ENCODE measurements at regions not wholly inside any gene's neighbourhood (a gene's known extent, or its start where the extent isn't known, plus 50 kb on each side); places are given as distances from the start of the nearest gene placed in this dataset.
"Not testable (repeated sequence)": the region's sequence is repeated elsewhere in the genome, so short reads cannot be mapped to it uniquely, and the experiment has no call there.

GRCh38 chr13:80070024-80070703, 270.8 kb downstream of the SPRY2 start:
- no peak for DNase-seq

DNA sequence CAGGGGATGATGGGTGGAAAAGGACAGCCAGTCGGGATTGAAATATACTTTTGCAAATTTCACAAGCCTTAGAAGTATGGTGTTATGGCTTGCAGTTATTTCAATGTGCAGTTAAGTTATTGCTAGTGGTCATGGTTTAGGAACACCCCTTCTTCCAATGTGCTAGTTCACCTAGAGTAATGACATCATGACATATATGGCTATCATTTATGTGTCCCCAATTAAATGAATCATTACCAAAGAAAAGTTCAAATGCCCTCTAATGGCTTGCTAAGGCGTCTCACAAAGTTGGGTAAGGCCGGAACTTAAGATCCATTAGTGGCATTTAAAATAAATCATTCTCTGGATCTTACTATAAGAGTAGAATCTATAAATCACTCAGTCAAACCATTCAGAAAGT, 271.6 kb downstream of the SPRY2 start:
- DNase-seq = no peak

DNA sequence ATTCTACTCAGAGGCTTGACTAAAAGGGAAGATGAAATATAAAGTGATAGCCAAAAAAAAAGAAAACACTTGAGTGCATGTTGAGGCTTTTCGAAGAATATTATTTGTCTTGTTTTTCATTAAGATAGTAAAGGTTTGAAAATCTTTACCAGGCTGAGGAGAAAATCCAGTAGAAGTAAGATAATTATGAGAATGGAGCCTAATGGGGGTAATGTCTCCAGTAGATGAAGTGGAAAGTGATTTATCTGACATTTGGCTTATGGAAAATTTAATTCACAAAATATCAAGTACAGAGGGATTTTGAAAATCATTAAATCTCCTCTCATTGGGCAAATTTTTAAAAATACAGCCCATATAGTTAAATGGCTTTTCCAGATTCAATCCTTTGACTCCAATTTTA, 274.9 kb downstream of the SPRY2 start:
- DNase-seq = no peak

DNA sequence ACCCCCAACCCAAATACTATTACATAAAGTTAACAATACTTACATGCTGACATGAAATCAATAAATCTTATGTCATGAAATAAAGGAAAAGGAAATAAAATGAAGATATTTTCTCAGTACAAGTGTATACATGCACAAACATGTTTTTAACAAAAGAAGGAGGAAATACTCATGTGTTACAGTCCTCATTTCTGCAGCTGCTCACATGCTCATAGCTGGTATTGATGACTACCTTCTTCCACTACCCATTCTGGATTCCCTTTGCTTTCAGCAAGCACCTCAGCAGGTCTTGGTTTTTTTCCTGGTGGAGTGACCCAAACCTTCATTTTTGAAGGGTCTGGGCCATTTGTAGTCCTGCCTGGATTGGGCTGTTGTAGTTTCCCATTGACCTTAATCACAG, 278.5 kb downstream of the SPRY2 start:
- DNase-seq = not testable (repeated sequence)

GRCh38 chr13:80059789-80060188, 281.1 kb downstream of the SPRY2 start:
- no peak for DNase-seq

DNA sequence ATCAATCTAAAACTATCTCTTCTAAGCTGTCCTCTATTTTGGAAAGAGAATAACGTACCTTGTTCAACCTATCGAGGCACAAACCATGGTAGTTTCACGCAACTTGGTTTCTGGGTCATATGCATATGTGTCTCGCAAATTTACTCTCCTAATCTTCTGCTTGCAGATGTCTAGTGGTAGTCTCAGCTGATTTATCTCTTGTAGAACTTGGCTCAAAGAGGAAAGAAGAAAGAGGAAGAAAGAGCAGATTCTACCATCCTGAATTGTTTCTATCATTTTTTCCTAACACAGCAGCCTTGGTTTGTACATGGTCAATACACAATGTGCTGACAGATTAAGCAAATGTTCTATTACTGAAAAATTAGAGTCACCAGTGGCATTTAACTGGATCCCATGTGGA, 282.3 kb downstream of the SPRY2 start:
- no peak for DNase-seq

- DNase-seq = no peak
Observed at GRCh38 chr13:80055847-80056246, 285.1 kb downstream of the SPRY2 start.

GRCh38 chr13:80054806-80055205, 286.1 kb downstream of the SPRY2 start:
- no peak for DNase-seq

GRCh38 chr13:80052286-80052685, 288.6 kb downstream of the SPRY2 start:
- DNase-seq = no peak

- no peak for DNase-seq
Observed at GRCh38 chr13:80050252-80050651, 290.7 kb downstream of the SPRY2 start.

DNA sequence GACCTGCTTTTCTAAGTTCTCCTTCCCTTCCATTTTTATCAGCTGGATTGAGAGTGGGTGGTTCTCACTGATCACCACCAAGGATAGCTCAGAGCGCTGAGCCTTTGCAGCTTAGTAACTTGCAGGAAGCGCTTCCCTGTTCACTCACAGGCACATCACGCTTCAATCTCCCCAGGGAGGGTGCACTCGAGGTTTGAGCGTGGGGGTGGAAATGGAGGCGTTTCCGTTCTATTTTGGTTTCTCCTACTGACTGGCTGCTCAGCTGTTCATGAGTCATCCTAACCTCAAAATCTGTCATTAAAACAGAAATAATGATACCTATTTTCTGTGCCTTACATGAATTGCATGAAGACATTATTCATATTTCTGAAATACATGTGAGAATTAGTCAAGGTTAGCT, 292.1 kb downstream of the SPRY2 start:
- DNase-seq = no peak

GRCh38 chr13:80048030-80048429, 292.9 kb downstream of the SPRY2 start:
- no peak for DNase-seq

DNA sequence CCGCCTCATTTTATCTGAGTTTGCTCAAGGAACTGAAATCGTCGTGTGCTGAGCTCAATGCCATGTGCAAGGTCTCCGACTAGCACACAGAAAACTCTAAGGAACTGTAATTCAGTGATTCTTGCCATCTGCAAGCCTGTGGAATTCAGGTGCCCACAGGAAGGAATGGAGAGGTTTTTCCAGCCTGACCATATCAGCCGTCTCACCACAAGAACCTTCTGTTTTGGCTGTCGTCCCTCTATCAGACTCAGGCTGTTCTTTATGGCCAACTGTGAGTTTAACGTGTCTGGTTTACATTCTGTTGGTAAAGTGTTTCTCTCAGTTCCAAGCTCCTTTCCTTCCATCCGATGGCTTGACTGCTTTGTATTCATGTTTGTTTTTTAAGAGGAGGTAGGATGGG, 293.5 kb downstream of the SPRY2 start:
- DNase-seq = no peak

- DNase-seq = no peak
Observed at GRCh38 chr13:80040981-80041317, 300.0 kb downstream of the SPRY2 start.

DNA sequence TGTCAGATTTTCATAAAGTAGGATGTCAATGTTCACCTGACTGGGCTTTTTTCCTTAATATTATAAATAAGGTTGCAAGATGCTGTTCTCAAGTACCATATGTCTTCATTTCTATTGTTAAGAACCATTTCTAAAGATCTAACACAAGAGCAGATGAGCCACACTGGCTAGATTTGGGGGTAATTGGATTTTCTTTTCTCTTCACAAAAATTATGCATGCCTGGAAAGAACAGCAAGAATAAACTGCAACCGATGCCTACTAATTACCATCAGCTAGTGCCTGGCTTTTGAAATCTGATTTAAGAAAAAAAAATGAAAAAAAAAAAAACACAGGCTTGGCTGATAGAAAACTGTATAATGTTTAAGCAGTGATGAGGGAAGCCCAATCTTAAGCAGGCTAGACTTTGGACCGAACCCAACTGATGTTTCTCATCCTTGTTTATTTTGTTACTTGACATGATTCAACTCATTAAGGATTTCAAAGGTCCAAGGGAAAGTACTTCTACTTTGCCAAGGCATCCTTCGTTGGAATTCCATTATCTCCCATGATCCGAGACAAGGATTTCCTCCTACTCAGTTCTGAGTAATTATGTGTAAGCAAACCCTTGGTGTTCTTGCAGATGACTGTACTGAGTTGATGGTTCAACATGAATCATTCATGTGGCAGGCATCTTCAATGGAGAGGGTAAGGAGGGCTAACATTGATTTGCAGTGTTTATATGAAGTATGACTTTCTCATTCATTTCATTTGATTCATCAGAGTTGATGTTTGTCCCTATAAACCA, 300.5 kb downstream of the SPRY2 start:
- DNase-seq = no peak

- DNase-seq = no peak
Observed at GRCh38 chr13:80039000-80039399, 301.9 kb downstream of the SPRY2 start.

DNA sequence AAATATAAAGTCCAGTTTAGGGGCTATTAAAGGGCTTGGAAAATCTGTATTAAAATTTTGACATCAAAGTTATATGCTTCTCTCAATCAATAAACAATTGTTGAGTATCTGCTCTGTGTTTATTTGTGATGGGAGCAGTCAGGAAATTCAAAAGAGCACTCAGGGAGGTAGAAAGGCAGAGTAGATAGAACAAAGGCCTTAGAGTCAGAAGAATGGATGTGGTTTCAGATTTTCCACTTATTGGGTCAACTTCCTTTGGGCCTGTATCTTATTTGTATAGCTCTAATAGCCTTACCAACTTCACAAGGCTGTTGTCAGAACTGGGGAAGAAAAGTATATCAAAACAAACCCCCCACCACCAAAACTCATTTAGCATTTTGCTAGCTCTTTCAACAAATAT, 302.6 kb downstream of the SPRY2 start:
- no peak for DNase-seq

DNA sequence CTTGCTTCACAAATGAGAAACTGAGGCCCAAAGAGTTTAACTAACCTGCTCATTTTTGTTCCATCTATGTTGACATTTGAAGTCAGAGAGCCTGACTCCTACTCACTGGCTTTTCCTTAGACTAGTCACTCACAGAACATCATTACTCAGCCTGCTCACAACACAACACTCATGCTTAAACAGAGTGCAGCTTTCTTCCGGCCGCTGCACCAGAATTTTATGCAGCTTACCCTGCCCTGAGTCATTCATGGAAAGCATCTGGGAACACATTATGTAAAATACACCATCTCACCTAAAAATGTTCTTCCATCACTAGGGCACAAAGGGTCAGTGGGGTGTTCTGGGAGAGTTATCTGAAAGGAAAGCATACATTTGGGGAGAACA, 303.4 kb downstream of the SPRY2 start:
- no peak for DNase-seq

GRCh38 chr13:80036845-80037504, 304.0 kb downstream of the SPRY2 start:
- no peak for DNase-seq

DNA sequence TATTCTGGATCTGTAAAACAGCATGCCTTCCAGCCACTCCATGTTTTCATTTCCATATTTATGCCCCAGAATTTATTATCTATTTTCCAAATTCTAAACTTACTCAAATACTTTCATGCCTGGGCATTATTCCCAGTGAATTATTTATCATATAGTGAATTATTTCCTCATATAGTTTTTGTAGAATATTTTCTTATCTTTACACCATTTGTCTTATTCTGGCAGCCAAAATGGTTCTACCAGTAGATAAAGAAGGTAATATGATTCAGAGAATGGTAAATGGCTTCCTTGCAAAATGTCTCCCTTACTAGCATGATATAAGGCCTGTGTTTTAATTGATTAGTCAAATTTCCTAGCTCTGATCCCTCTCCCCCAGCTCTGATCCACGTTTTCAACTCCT, 305.8 kb downstream of the SPRY2 start:
- DNase-seq = no peak

- DNase-seq = no peak
Observed at GRCh38 chr13:80033951-80034350, 307.0 kb downstream of the SPRY2 start.

DNA sequence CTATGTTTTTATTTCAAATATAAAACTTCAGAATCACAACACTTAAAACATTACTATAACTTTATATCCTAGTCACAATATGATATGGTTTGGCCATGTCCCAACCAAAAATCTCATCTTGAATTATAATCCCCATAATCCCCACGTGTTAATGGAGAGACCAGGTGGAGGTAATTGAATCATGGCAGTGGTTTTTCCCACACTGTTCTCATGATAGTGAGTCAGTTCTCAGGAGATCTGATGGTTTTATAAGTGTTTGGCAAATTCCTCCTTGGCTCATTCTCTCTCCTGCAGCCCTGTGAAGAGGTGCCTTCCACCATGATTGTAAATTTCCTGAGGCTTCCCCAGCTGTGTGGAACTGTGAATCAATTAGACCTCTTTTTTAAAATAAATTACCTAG, 307.6 kb downstream of the SPRY2 start:
- no peak for DNase-seq

DNA sequence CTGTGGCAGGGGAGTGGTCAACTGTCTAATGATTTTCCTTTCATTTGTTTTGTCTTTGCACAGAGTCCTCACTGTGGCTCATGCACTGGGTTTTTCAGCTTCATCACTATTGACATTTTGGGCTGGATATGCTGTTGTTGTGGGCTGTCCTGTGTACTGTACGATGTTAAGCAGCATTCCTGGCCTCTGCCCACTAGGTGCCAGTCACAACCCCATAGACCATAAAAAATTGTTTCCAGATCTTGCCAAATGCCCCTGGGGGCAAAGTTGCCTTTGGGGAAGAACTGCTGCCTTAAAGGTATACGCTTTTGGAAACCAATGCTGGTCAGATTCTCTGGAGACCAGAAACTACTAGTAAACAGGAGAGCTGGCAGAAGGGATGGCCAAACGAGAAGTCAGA, 310.4 kb downstream of the SPRY2 start:
- no peak for DNase-seq

GRCh38 chr13:80029170-80029569, 311.8 kb downstream of the SPRY2 start:
- DNase-seq = no peak
